Panc1 (cell line): ENCODE measurements at regions not wholly inside any gene's neighbourhood (a gene's known extent, or its start where the extent isn't known, plus 50 kb on each side); places are given as distances from the start of the nearest gene placed in this dataset.

Experiments
- CTCF ChIP-seq: fragments of 450-650 bp; IDR thresholded peaks from 2 replicates; pipeline ENCODE4 v1.5.1; 2017; ENCODE audit warnings: mild to moderate bottlenecking
- POLR2AphosphoS5 ChIP-seq: IDR thresholded peaks from 2 replicates; pipeline ENCODE4 v1.6.1; 2012; ENCODE audit warnings: mild to moderate bottlenecking, low read depth, low read length, moderate library complexity

GRCh38 chr6:135743476-135743875 lies 108.0 kb upstream of the PDE7B start:
- peak; percentile 19 for TF ChIP-seq CTCF
- no peak for TF ChIP-seq POLR2AphosphoS5
